ENCODE measurements at regions not wholly inside any gene's neighbourhood (a gene's known extent, or its start where the extent isn't known, plus 50 kb on each side); places are given as distances from the start of the nearest gene placed in this dataset.

- Mint-ChIP-seq H3K27ac (no peak overlapping the region), H3K9me3 (peaks cover 4% of the 10 kb centered on the region), H3K27me3 (peaks cover 2% of the 10 kb centered on the region), H3K4me3 (no peak overlapping the region), H3K4me1 (ENCODE audit: low read depth) (peaks cover 5% of the 10 kb centered on the region), H3K36me3 (ENCODE audit: low read depth) (no peaks in the 10 kb centered on the region)
- no peak for DNase-seq
These were observed 95.7 kb downstream of the ELAPOR2 start for GRCh38 chr7:86963599-86964230.

GRCh38 chr7:86962623-86963022, 96.8 kb downstream of the ELAPOR2 start:
- Mint-ChIP-seq H3K9me3 (peaks cover 4% of the 10 kb centered on the region), H3K4me1 (ENCODE audit: low read depth) (peaks cover 5% of the 10 kb centered on the region), H3K27ac (no peak overlapping the region), H3K27me3 (peaks cover 2% of the 10 kb centered on the region), H3K4me3 (no peak overlapping the region), H3K36me3 (ENCODE audit: low read depth) (no peaks in the 10 kb centered on the region)
- no peak for DNase-seq

- H3K27ac Mint-ChIP-seq: no peak overlapping the region
- DNase-seq: no peak
These were observed 97.8 kb downstream of the ELAPOR2 start for GRCh38 chr7:86961686-86962085.

GRCh38 chr7:86958380-86958779, 101.1 kb downstream of the ELAPOR2 start:
- DNase-seq: no peak
- no peak overlapping the region for H3K4me3 Mint-ChIP-seq
- H3K4me1 Mint-ChIP-seq (ENCODE audit: low read depth): peaks cover 19% of the 10 kb centered on the region
- H3K36me3 Mint-ChIP-seq (ENCODE audit: low read depth): no peaks in the 10 kb centered on the region
- no peak overlapping the region for H3K27ac Mint-ChIP-seq
- H3K27me3 Mint-ChIP-seq: no peaks in the 10 kb centered on the region
- peaks cover 4% of the 10 kb centered on the region for H3K9me3 Mint-ChIP-seq

More at GRCh38 chr7:86961686-86962085, 97.8 kb downstream of the ELAPOR2 start:
- no peaks in the 10 kb centered on the region for H3K36me3 Mint-ChIP-seq (ENCODE audit: low read depth)
- H3K9me3 Mint-ChIP-seq: peaks cover 4% of the 10 kb centered on the region
- peaks cover 10% of the 10 kb centered on the region for H3K4me1 Mint-ChIP-seq (ENCODE audit: low read depth)
- no peak overlapping the region for H3K4me3 Mint-ChIP-seq
- H3K27me3 Mint-ChIP-seq: peaks cover 2% of the 10 kb centered on the region

GRCh38 chr7:86956567-86956966, 102.9 kb downstream of the ELAPOR2 start:
- H3K9me3 Mint-ChIP-seq: peaks cover 4% of the 10 kb centered on the region
- no peak overlapping the region for H3K4me3 Mint-ChIP-seq
- peaks cover 25% of the 10 kb centered on the region for H3K4me1 Mint-ChIP-seq (ENCODE audit: low read depth)
- H3K36me3 Mint-ChIP-seq (ENCODE audit: low read depth): no peaks in the 10 kb centered on the region
- DNase-seq: no peak
- no peaks in the 10 kb centered on the region for H3K27me3 Mint-ChIP-seq
- no peak overlapping the region for H3K27ac Mint-ChIP-seq

GRCh38 chr7:86955895-86956503, 103.5 kb downstream of the ELAPOR2 start:
- H3K27me3 Mint-ChIP-seq: no peaks in the 10 kb centered on the region
- H3K27ac Mint-ChIP-seq: no peak overlapping the region
- peaks cover 4% of the 10 kb centered on the region for H3K9me3 Mint-ChIP-seq
- H3K4me3 Mint-ChIP-seq: no peak overlapping the region
- DNase-seq: no peak
- peaks cover 25% of the 10 kb centered on the region for H3K4me1 Mint-ChIP-seq (ENCODE audit: low read depth)
- H3K36me3 Mint-ChIP-seq (ENCODE audit: low read depth): no peaks in the 10 kb centered on the region

GRCh38 chr7:86954971-86955370, 104.5 kb downstream of the ELAPOR2 start:
- Mint-ChIP-seq H3K27me3 (no peaks in the 10 kb centered on the region), H3K27ac (no peak overlapping the region), H3K9me3 (peaks cover 4% of the 10 kb centered on the region), H3K4me1 (ENCODE audit: low read depth) (peaks cover 25% of the 10 kb centered on the region), H3K36me3 (ENCODE audit: low read depth) (no peaks in the 10 kb centered on the region), H3K4me3 (no peak overlapping the region)
- no peak for DNase-seq

GRCh38 chr7:86953653-86954336, 105.7 kb downstream of the ELAPOR2 start:
- peaks cover 25% of the 10 kb centered on the region for H3K4me1 Mint-ChIP-seq (ENCODE audit: low read depth)

GRCh38 chr7:86953219-86953618, 106.2 kb downstream of the ELAPOR2 start:
- Mint-ChIP-seq H3K36me3 (ENCODE audit: low read depth) (no peaks in the 10 kb centered on the region), H3K4me1 (ENCODE audit: low read depth) (peaks cover 25% of the 10 kb centered on the region), H3K27me3 (no peaks in the 10 kb centered on the region)

More at GRCh38 chr7:86953653-86954336, 105.7 kb downstream of the ELAPOR2 start:
- H3K4me3 Mint-ChIP-seq: no peak overlapping the region
- no peaks in the 10 kb centered on the region for H3K9me3 Mint-ChIP-seq
- H3K27me3 Mint-ChIP-seq: no peaks in the 10 kb centered on the region
- DNase-seq: no peak
- H3K27ac Mint-ChIP-seq: no peak overlapping the region
- no peaks in the 10 kb centered on the region for H3K36me3 Mint-ChIP-seq (ENCODE audit: low read depth)

GRCh38 chr7:86951895-86952294, 107.6 kb downstream of the ELAPOR2 start:
- peaks cover 22% of the 10 kb centered on the region for H3K4me1 Mint-ChIP-seq (ENCODE audit: low read depth)
- H3K27me3 Mint-ChIP-seq: no peaks in the 10 kb centered on the region
- H3K4me3 Mint-ChIP-seq: no peak overlapping the region
- H3K27ac Mint-ChIP-seq: no peak overlapping the region
- no peaks in the 10 kb centered on the region for H3K9me3 Mint-ChIP-seq
- no peaks in the 10 kb centered on the region for H3K36me3 Mint-ChIP-seq (ENCODE audit: low read depth)
- no peak for DNase-seq

More at GRCh38 chr7:86953219-86953618, 106.2 kb downstream of the ELAPOR2 start:
- no peak overlapping the region for H3K27ac Mint-ChIP-seq
- H3K4me3 Mint-ChIP-seq: no peak overlapping the region
- DNase-seq: no peak
- H3K9me3 Mint-ChIP-seq: no peaks in the 10 kb centered on the region

- H3K4me1 Mint-ChIP-seq (ENCODE audit: low read depth): peaks cover 13% of the 10 kb centered on the region
- H3K9me3 Mint-ChIP-seq: no peaks in the 10 kb centered on the region
- DNase-seq: no peak
- peaks cover 2% of the 10 kb centered on the region for H3K27me3 Mint-ChIP-seq
- H3K4me3 Mint-ChIP-seq: no peak overlapping the region
- no peak overlapping the region for H3K27ac Mint-ChIP-seq
- no peaks in the 10 kb centered on the region for H3K36me3 Mint-ChIP-seq (ENCODE audit: low read depth)
These were observed 108.5 kb downstream of the ELAPOR2 start for GRCh38 chr7:86950944-86951343.

- H3K27me3 Mint-ChIP-seq: peaks cover 3% of the 10 kb centered on the region
- H3K36me3 Mint-ChIP-seq (ENCODE audit: low read depth): no peaks in the 10 kb centered on the region
- peaks cover 8% of the 10 kb centered on the region for H3K4me1 Mint-ChIP-seq (ENCODE audit: low read depth)
- DNase-seq: no peak
- H3K4me3 Mint-ChIP-seq: no peak overlapping the region
- no peaks in the 10 kb centered on the region for H3K9me3 Mint-ChIP-seq
- no peak overlapping the region for H3K27ac Mint-ChIP-seq
These were observed 109.1 kb downstream of the ELAPOR2 start for GRCh38 chr7:86950360-86950759.

- no peak overlapping the region for H3K27ac Mint-ChIP-seq
These were observed 109.6 kb downstream of the ELAPOR2 start for GRCh38 chr7:86949779-86950260.

GRCh38 chr7:86949052-86949778, 110.2 kb downstream of the ELAPOR2 start:
- no peak for DNase-seq
- H3K27ac Mint-ChIP-seq: no peak overlapping the region
- no peaks in the 10 kb centered on the region for H3K9me3 Mint-ChIP-seq
- H3K27me3 Mint-ChIP-seq: peaks cover 3% of the 10 kb centered on the region
- H3K4me1 Mint-ChIP-seq (ENCODE audit: low read depth): peaks cover 6% of the 10 kb centered on the region
- no peak overlapping the region for H3K4me3 Mint-ChIP-seq
- H3K36me3 Mint-ChIP-seq (ENCODE audit: low read depth): no peaks in the 10 kb centered on the region

More at GRCh38 chr7:86949779-86950260, 109.6 kb downstream of the ELAPOR2 start:
- Mint-ChIP-seq H3K9me3 (no peaks in the 10 kb centered on the region), H3K27me3 (peaks cover 3% of the 10 kb centered on the region), H3K4me1 (ENCODE audit: low read depth) (peaks cover 6% of the 10 kb centered on the region), H3K4me3 (no peak overlapping the region), H3K36me3 (ENCODE audit: low read depth) (no peaks in the 10 kb centered on the region)
- no peak for DNase-seq

Data from activated T-cell treated with anti-CD3 and anti-CD28 coated beads, Interleukin-2, amount 50 U/mL, for 24 hours (primary cell).